ENCODE measurements at regions not wholly inside any gene's neighbourhood (a gene's known extent, or its start where the extent isn't known, plus 50 kb on each side); places are given as distances from the start of the nearest gene placed in this dataset.

GRCh38 chr12:98328467-98328866, 186.9 kb upstream of the TMPO start:
- Histone ChIP-seq H4K5ac (ENCODE audit: insufficient read length, low read depth, low read length) (no peak overlapping the region), H2AK5ac (ENCODE audit: insufficient read length, low read length) (no peak overlapping the region), H2BK5ac (ENCODE audit: insufficient read length, low read length) (no peak overlapping the region), H2BK120ac (ENCODE audit: low read depth, low read length, poor library complexity, severe bottlenecking) (no peak overlapping the region), H3K79me1 (ENCODE audit: insufficient read depth, low read depth, low read length, poor library complexity, severe bottlenecking) (no peaks in the 10 kb centered on the region), H3K27ac (ENCODE audit: insufficient read length, low read depth, low read length) (no peak overlapping the region), H3K23ac (ENCODE audit: insufficient read length, low read depth, low read length) (no peak overlapping the region), H2BK12ac (ENCODE audit: insufficient read length, low read depth, low read length) (no peak overlapping the region), H3T11ph (ENCODE audit: low read length) (no peak overlapping the region), H3K4me2 (ENCODE audit: insufficient read depth, insufficient read length, low read length) (no peak overlapping the region), H3K9ac (ENCODE audit: extremely low read depth, insufficient read length, low read length) (no peak overlapping the region), H2AFZ (ENCODE audit: low read length) (no peak overlapping the region), H2BK15ac (ENCODE audit: low read depth, low read length) (no peak overlapping the region), H3K18ac (ENCODE audit: insufficient read length, low read depth, low read length) (no peak overlapping the region), H3K56ac (ENCODE audit: insufficient read length, low read depth, low read length) (no peak overlapping the region), H4K20me1 (ENCODE audit: control insufficient read depth, insufficient read depth, insufficient read length) (no peaks in the 10 kb centered on the region), H3K14ac (ENCODE audit: insufficient read depth, low read length) (no peak overlapping the region), H3K27me3 (ENCODE audit: insufficient read depth, low read length) (no peaks in the 10 kb centered on the region), H2BK20ac (ENCODE audit: low read depth, low read length, poor library complexity, severe bottlenecking) (no peak overlapping the region), H3K4ac (ENCODE audit: low read depth, low read length) (no peak overlapping the region), H4K91ac (ENCODE audit: insufficient read length, low read depth, low read length) (no peak overlapping the region), H3K23me2 (ENCODE audit: insufficient read length, low read depth, low read length, poor library complexity, severe bottlenecking) (no peaks in the 10 kb centered on the region), H3K79me2 (ENCODE audit: insufficient read depth, low read length) (no peaks in the 10 kb centered on the region), H4K8ac (replicated peaks; ENCODE audit: insufficient read length, low read depth, low read length) (no peak overlapping the region), H3K9me3 (ENCODE audit: control insufficient read depth, low read depth, low read length) (no peaks in the 10 kb centered on the region), H3K4me1 (ENCODE audit: insufficient read depth, low read length) (no peaks in the 10 kb centered on the region)
- TF ChIP-seq, protein P1, sequence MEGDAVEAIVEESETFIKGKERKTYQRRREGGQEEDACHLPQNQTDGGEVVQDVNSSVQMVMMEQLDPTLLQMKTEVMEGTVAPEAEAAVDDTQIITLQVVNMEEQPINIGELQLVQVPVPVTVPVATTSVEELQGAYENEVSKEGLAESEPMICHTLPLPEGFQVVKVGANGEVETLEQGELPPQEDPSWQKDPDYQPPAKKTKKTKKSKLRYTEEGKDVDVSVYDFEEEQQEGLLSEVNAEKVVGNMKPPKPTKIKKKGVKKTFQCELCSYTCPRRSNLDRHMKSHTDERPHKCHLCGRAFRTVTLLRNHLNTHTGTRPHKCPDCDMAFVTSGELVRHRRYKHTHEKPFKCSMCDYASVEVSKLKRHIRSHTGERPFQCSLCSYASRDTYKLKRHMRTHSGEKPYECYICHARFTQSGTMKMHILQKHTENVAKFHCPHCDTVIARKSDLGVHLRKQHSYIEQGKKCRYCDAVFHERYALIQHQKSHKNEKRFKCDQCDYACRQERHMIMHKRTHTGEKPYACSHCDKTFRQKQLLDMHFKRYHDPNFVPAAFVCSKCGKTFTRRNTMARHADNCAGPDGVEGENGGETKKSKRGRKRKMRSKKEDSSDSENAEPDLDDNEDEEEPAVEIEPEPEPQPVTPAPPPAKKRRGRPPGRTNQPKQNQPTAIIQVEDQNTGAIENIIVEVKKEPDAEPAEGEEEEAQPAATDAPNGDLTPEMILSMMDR (conservative IDR thresholded peaks at IDR 0.05), result no peak
- DNase-seq, result no peak
- H3K4me3 Mint-ChIP-seq, result no peak overlapping the region
- no peaks in the 10 kb centered on the region for H3K9me3 Mint-ChIP-seq
- no peaks in the 10 kb centered on the region for H3K36me3 Mint-ChIP-seq (ENCODE audit: insufficient read depth in 1 of 3, low read depth in 3 of 3)
- H3K27ac Mint-ChIP-seq, result no peak overlapping the region
- no peaks in the 10 kb centered on the region for H3K4me1 Mint-ChIP-seq
- no CpG with 5 or more reads among the region's 2 CpGs for WGBS (ENCODE audit: extremely low coverage, insufficient read length, low lambda C conversion rate)
- no peaks in the 10 kb centered on the region for H3K27me3 Mint-ChIP-seq (ENCODE audit: low read depth)

Measured in H9 (cell line).